Stromal cell of bone marrow (primary cell): ENCODE measurements at regions not wholly inside any gene's neighbourhood (a gene's known extent, or its start where the extent isn't known, plus 50 kb on each side); places are given as distances from the start of the nearest gene placed in this dataset.
A peak's percentile ranks its signal among the peaks of the same experiment; 100 is the strongest.
"Not testable (repeated sequence)": the region's sequence is repeated elsewhere in the genome, so short reads cannot be mapped to it uniquely, and the experiment has no call there.

Experiments
- DNase-seq: peaks from one replicate; pipeline ENCODE4 v3.0.0-alpha.2; 2012; ENCODE audit warnings: low read depth

DNA sequence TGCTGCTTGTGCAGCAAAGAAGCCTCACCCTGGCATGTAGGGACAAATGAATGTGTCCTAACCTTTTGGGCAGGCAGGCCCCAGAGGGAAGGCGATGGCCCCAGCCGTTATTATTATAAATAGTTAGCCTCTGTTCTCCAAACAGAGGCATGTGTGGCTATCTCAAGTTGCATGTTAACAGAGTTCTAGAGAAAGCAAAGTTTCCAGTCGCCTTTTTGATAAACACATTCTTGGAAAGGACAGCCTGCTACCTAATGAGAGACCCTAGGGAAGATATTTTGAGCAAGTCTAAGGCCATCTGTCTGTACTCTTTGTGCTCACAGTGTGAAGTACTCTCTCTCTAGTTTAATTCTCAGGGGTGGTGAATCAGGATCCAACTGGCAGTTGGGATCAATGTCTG is 97.4 kb upstream of the FHL2 start:
- no peak for DNase-seq

- no peak for DNase-seq
These were observed 96.0 kb upstream of the FHL2 start for GRCh38 chr2:105494683-105495425.

- no peak for DNase-seq
These were observed 92.1 kb upstream of the FHL2 start for GRCh38 chr2:105490956-105491355.

- DNase-seq = no peak
These were observed 91.4 kb upstream of the FHL2 start for GRCh38 chr2:105490204-105490603.

- no peak for DNase-seq
These were observed 90.5 kb upstream of the FHL2 start for GRCh38 chr2:105489168-105489878.

- no peak for DNase-seq
These were observed 89.4 kb upstream of the FHL2 start for GRCh38 chr2:105488285-105488684.

DNA sequence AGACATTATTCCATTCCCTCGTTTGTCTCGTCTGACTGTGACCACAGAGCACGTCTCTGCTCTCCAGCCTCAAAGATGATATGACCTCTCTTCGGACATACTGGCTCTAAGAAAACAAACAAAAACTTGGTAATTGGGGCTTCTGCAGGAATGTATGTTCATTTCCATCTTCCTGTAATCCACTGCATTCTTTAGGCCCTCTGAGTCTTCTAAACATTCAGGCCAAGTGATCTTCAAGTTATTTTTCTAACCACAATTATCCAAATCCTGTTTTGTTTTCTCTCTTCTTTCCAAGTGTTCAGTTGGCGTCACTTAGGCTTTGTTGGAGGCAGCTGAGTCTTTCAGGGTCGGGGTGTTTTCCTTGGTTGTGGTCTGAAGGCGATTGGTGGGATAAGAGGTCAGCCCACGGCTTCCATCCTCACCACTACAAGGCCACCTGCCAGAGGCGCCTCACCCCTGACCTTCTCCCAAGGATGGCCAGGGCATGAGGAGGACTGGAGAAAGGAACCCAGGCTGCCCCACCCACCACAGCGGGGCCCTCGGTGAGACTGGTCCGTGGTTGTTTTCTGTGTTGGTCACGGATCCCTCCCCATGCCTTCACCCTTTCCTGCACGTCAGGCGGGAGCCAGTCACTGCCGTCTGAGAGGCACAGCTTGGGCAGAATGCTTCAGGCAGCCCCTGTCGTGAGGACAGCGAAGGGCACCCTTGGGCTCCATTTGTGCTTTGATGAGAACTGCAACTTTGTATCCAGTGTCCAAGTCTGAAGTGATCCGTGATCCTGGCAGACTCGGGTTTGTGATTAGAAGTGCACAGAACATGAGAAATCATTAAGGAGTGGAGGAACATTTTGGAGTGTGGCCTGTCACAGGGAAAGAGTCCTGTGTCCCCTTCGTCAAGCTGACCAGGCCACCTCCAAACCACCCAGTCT is 88.6 kb upstream of the FHL2 start:
- peak; percentile 90 for DNase-seq

DNA sequence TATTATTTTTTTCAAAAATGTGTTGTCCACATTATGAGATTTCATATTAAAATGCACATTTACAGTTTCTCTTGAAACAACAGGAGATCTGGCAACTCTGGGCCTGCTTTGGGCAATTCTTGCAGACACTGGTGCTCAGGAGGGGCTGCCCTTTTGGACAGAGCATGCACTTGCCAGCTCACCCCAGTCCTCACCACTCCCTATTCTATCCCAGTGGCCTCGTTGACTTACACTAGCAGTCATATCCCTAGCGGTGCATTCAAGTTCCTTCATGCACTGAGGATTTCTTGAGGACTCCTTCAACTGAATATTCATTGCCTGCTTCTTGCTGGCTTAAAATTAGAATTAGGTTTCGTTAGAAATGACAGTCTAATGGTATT is 87.9 kb upstream of the FHL2 start:
- DNase-seq = no peak

DNA sequence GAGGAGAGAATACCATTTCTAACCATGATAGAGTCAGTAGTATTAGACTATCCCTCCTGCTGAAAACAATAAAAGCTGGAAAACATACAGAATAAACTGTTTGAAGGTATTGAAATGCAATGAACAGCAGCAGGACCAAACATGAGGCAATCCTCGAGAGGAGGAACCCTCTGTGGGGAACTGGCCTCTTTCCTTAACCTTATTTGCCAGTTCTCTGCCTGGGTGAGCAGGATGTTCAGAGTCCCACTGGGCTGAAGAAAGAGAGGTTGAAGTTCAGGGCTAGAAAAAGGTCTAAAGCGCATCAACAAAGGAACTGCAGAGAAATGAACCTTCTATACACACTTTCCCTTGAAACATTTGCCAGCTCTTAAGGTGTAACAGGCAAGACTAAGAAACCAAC is 79.8 kb upstream of the FHL2 start:
- no peak for DNase-seq

DNA sequence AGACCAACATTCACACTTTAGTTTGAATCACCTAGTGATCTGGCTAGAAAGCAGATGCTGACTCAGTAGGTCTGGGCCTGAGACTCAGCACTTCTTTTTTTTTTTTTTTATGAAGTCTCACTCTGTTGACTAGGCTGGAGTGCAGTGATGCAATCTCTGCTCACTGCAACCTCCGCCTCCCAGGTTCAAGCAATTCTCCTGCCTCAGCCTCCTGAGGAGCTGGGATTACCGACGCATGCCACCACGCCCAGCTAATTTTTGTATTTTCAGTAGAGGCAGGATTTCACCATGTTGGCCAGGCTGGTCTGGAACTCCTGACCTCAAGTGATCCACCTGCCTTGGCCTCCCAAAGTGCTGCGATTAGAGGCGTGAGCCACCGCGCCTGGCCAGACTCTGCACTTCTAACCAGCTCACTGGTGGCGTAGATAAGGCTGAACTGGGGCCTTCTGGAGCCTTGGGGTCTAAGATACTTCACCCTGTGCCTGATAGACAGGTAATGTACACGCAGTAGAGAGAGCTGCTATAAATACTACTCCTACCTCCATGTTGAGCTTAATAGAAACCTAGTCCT is 78.3 kb upstream of the FHL2 start:
- DNase-seq = not testable (repeated sequence)

- no peak for DNase-seq
These were observed 74.2 kb upstream of the FHL2 start for GRCh38 chr2:105473011-105473410.

GRCh38 chr2:105470979-105471378 is 72.1 kb upstream of the FHL2 start:
- DNase-seq = no peak

GRCh38 chr2:105469781-105470180 is 70.9 kb upstream of the FHL2 start:
- DNase-seq = no peak

DNA sequence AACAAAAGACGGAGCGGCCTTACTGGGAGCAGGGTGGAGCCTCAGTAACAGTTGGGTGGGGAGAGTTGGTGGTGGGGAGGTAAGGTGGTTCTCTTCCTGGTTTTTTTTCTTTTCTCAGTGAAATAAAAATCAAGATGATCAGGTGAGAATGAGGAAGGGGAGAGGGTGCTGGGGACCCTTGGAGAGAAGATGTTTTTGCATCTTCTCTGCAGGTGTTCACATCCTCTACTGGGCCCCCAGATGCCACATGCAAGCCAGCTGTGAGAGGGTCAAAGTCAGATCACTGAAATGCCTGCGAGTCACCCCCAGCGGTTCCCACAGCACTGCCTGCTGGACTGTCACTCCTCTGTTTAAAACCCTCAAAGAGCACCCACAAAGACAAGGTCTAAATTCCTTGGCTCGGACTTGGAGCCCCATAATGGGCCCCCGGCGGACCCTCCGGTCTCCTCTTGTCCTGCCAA is 69.8 kb upstream of the FHL2 start:
- DNase-seq = no peak

DNA sequence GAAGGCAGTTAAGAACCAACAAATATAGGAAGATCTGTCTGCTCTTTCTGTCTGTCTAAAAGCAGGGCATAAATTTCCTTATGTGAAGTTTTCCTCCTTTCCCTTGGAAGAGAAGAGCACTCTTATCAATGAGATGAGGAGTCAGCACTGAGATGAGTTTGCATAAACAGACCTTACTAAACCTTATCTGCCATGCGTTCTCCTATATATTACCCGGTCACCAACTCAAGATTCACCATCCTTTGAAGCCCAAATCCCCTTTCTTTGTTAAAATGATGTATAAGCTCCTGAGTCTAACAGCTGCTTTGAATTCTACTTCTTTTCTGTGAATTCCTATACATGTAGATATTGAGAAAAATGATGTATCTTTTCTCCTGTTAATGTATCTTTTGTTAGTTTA is 65.5 kb upstream of the FHL2 start:
- no peak for DNase-seq

- DNase-seq = no peak
These were observed 61.3 kb upstream of the FHL2 start for GRCh38 chr2:105460048-105460732.

DNA sequence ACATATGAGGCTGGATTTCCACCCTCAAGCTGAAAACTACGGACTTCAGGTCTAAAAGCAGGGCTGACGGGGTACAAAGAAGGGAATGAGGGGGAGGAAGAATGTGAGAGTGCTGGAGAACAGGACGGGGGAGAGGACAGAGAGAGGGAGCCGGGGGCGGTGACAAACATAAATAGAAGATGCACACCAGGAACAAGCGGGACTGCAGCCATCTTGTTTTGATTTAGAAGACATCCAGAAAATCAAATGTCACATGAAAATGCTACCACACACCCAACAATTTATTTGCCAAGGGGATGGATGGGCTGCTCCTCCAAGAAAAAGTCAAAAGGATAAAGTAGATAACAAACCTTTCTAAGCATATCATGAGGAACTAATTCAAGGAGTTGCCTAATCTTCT is 59.2 kb upstream of the FHL2 start:
- DNase-seq = no peak

DNA sequence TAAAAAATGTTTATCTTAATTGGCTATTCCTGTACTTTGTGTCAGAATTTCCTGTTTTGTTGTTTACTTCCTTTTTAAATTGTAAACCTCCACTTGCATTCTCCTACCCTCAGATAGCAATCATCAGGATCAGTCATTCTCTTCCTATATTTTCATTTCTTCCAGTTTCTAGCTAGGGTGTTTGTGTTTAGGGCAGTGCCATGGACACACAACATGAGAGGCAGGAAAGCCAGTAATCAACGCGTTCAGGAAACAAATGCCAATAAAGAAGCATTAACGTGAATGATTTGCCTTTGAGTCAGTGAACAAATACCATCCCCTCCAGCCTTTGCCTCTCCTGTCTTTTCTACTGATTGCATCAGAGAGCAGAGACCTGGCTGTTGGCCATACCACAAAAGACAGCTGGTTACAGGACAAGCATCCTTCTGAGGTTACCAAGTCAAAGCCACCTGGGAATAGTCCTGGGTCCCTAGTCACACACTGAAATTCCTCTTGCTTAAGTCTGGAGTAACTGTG is 56.7 kb upstream of the FHL2 start:
- DNase-seq = peak; percentile 99

DNA sequence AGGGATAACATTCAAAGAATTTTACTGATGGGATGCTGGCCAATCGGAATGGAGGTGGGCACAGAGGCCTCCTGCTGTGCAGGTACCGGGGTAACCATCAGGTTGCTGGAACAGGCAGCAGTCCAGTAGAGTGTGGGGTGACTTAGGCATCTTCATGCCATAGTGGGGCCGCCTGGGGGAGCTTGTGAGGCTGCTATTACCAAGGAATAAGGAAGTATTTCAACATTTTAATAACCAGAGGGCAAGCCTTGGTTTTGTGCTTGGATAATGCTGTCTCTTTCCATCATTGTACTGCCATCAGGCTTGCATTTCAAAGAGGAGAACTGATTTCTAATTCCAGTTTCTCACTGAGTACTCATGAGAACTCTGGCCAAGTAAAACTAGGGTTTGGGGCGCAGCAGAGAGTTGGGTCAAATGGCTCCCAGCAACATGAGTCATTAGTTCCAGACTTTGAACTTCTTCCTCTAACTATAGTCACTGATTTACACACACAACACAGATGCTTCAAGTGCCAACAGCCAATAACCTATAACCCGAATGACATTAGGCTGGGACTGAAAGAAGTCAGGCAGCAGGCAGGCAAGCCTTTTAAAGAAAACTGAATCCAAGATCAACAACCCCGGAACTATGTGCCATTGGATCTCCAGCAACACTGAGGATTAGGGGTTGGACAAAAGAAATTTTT is 56.1 kb upstream of the FHL2 start:
- peak; percentile 99 for DNase-seq

GRCh38 chr2:105451571-105452166 is 52.8 kb upstream of the FHL2 start:
- DNase-seq = no peak
